A549 (cell line): ENCODE measurements at regions not wholly inside any gene's neighbourhood (a gene's known extent, or its start where the extent isn't known, plus 50 kb on each side); places are given as distances from the start of the nearest gene placed in this dataset.

Source experiments
- BCL3 ChIP-seq: fragments of >200 bp; sonication (Bioruptor Twin); formaldehyde crosslinking; IDR thresholded peaks from 3 replicates; pipeline ENCODE4 v1.6.1; 2016
- BHLHE40 ChIP-seq: IDR thresholded peaks from 2 replicates; pipeline ENCODE4 v1.6.1; 2012; ENCODE audit warnings: low read depth, low read length, inconsistent platforms
- CTCF ChIP-seq: fragments of >200 bp; sonication (Bioruptor Twin); formaldehyde crosslinking; IDR thresholded peaks from 3 replicates; pipeline ENCODE4 v1.5.1; 2016
- EP300 ChIP-seq, 2 experiments: fragments of >200 bp; sonication (Bioruptor Twin); formaldehyde crosslinking; IDR thresholded peaks; 2 replicates in 1 of 2; 3 replicates in 1 of 2; pipeline ENCODE4 v1.6.1; 2016 to 2017
- ESRRA ChIP-seq: fragments of 150-350 bp; IDR thresholded peaks from 2 replicates; pipeline ENCODE4 v1.6.1; 2014; ENCODE audit warnings: mild to moderate bottlenecking, low read length, borderline replicate concordance
- FOSL2 ChIP-seq, 2 experiments: fragments of 450-650 bp in 1 of 2; fragments of >200 bp in 1 of 2; sonication (Bioruptor Twin) in 1 of 2; formaldehyde crosslinking; IDR thresholded peaks; 2 replicates each; pipeline versions ENCODE4 v1.5.0 to v1.6.1; 2016 to 2020; ENCODE audit warnings: mild to moderate bottlenecking in 1 of 2, moderate library complexity in 1 of 2
- JUN ChIP-seq, 2 experiments: fragments of >200 bp; sonication (Bioruptor Twin); formaldehyde crosslinking; IDR thresholded peaks; 2 replicates in 1 of 2; 3 replicates in 1 of 2; pipeline ENCODE4 v1.6.1; 2016 to 2017
- JUNB ChIP-seq: fragments of >200 bp; sonication (Bioruptor Twin); formaldehyde crosslinking; IDR thresholded peaks from 2 replicates; pipeline ENCODE4 v1.6.1; 2016
- KDM1A ChIP-seq: fragments of 200-600 bp; sonication (generic); IDR thresholded peaks from 2 replicates; pipeline ENCODE4 v1.6.1; 2016; ENCODE audit warnings: low read depth, mild to moderate bottlenecking
- MAX ChIP-seq: IDR thresholded peaks from 2 replicates; pipeline ENCODE4 v1.6.1; 2012
- POLR2A ChIP-seq: IDR thresholded peaks from 2 replicates; pipeline ENCODE4 v1.6.1; 2012; ENCODE audit warnings: mild to moderate bottlenecking, low read length
- RCOR1 ChIP-seq: fragments of 150-350 bp; IDR thresholded peaks from 2 replicates; pipeline ENCODE4 v1.6.1; 2014; ENCODE audit warnings: antibody characterized with exemption, low read length, low read depth
- RNF2 ChIP-seq: fragments of 200-600 bp; sonication (generic); IDR thresholded peaks from 2 replicates; pipeline ENCODE4 v1.6.1; 2016; ENCODE audit warnings: low read depth, mild to moderate bottlenecking, antibody characterized with exemption, moderate library complexity, borderline replicate concordance
- SMC3 ChIP-seq: fragments of >200 bp; sonication (Bioruptor Twin); formaldehyde crosslinking; IDR thresholded peaks from 3 replicates; pipeline ENCODE4 v1.6.1; 2018; ENCODE audit warnings: inconsistent platforms

- TF ChIP-seq CTCF = no peak
- no peak for TF ChIP-seq JUN (IDR thresholded peaks at IDR 0.05)
- TF ChIP-seq BHLHE40 = no peak
- TF ChIP-seq MAX = no peak
- no peak for TF ChIP-seq POLR2A
- no peak for TF ChIP-seq RCOR1
- TF ChIP-seq BCL3 = no peak
- TF ChIP-seq ESRRA = no peak
- TF ChIP-seq FOSL2 (IDR thresholded peaks at IDR 0.05) = no peak
- TF ChIP-seq FOSL2 (CRISPR knock-in tag; IDR thresholded peaks at IDR 0.05) = no peak
- no peak for TF ChIP-seq RNF2
- TF ChIP-seq KDM1A = no peak
- TF ChIP-seq EP300 (IDR thresholded peaks at IDR 0.05) = no peak
- TF ChIP-seq SMC3 = no peak
- TF ChIP-seq JUNB = no peak
Measured at GRCh38 chr6:117117652-117118051, 147.7 kb upstream of the VGLL2 start.
